Ectodermal cell (in vitro differentiated cells): ENCODE measurements at regions not wholly inside any gene's neighbourhood (a gene's known extent, or its start where the extent isn't known, plus 50 kb on each side); places are given as distances from the start of the nearest gene placed in this dataset.

Experiments used
- H3K27ac ChIP-seq: 2 replicates; pipeline ENCODE4 v1.7.0; 2013; ENCODE audit warnings: mild to moderate bottlenecking, low read depth, low read length; ENCODE audit not compliant: insufficient read depth, poor library complexity, severe bottlenecking
- H3K27me3 ChIP-seq: 2 replicates; pipeline ENCODE4 v1.7.0; 2013; ENCODE audit warnings: mild to moderate bottlenecking, low read length; ENCODE audit not compliant: insufficient read depth, control insufficient read depth, poor library complexity, severe bottlenecking
- H3K36me3 ChIP-seq: one replicate; pipeline ENCODE4 v1.7.0; 2013; ENCODE audit warnings: low read length; ENCODE audit not compliant: control insufficient read depth, insufficient read depth
- H3K4me1 ChIP-seq: one replicate; pipeline ENCODE4 v1.7.0; 2013; ENCODE audit warnings: low read length; ENCODE audit not compliant: control insufficient read depth, insufficient read depth
- H3K4me3 ChIP-seq: 2 replicates; pipeline ENCODE4 v1.7.0; 2013; ENCODE audit warnings: low read depth, low read length, control low read depth; ENCODE audit not compliant: insufficient read depth
- H3K9me3 ChIP-seq: 2 replicates; pipeline ENCODE4 v1.7.0; 2013; ENCODE audit warnings: mild to moderate bottlenecking, low read length, moderate library complexity; ENCODE audit not compliant: control insufficient read depth
- WGBS, 2 experiments: methylation state at CpG; one replicate each; pipeline ENCODE4 v1.1.7; 2013; ENCODE audit warnings: missing lambda C conversion rate in 2 of 2; 5-methylcytosine and 5-hydroxymethylcytosine counted together

GRCh38 chr4:96092151-96092705 is 252.3 kb downstream of the PDHA2 start:
- no peak overlapping the region for H3K27ac ChIP-seq
- no peaks in the 10 kb centered on the region for H3K9me3 ChIP-seq
- H3K4me1 ChIP-seq: no peaks in the 10 kb centered on the region
- H3K27me3 ChIP-seq: no peaks in the 10 kb centered on the region
- no peaks in the 10 kb centered on the region for H3K36me3 ChIP-seq
- no CpG with 5 or more reads among the region's 1 CpG for WGBS, 2 experiments
- H3K4me3 ChIP-seq: no peak overlapping the region

GRCh38 chr4:96093057-96093456 is 253.2 kb downstream of the PDHA2 start:
- WGBS, 2 experiments: 86 to 94% methylated on average over 3 of the region's 3 CpGs
- H3K27ac ChIP-seq: no peak overlapping the region
- no peaks in the 10 kb centered on the region for H3K9me3 ChIP-seq
- no peaks in the 10 kb centered on the region for H3K4me1 ChIP-seq
- no peaks in the 10 kb centered on the region for H3K36me3 ChIP-seq
- H3K27me3 ChIP-seq: no peaks in the 10 kb centered on the region
- H3K4me3 ChIP-seq: no peak overlapping the region

- Histone ChIP-seq H3K27me3 (no peaks in the 10 kb centered on the region), H3K9me3 (no peaks in the 10 kb centered on the region), H3K36me3 (no peaks in the 10 kb centered on the region), H3K4me1 (no peaks in the 10 kb centered on the region), H3K4me3 (no peak overlapping the region), H3K27ac (no peak overlapping the region)
Observed at GRCh38 chr4:96093563-96093962, 253.7 kb downstream of the PDHA2 start.

GRCh38 chr4:96094183-96094582 is 254.3 kb downstream of the PDHA2 start:
- H3K4me1 ChIP-seq: no peaks in the 10 kb centered on the region
- WGBS, 2 experiments: 64 to 86% methylated on average over 4 to 5 of the region's 5 CpGs
- H3K27me3 ChIP-seq: no peaks in the 10 kb centered on the region
- no peaks in the 10 kb centered on the region for H3K9me3 ChIP-seq
- H3K4me3 ChIP-seq: no peak overlapping the region
- no peaks in the 10 kb centered on the region for H3K36me3 ChIP-seq
- H3K27ac ChIP-seq: no peak overlapping the region

GRCh38 chr4:96097040-96097607 is 257.2 kb downstream of the PDHA2 start:
- Histone ChIP-seq H3K36me3 (no peaks in the 10 kb centered on the region), H3K27ac (no peak overlapping the region), H3K9me3 (no peaks in the 10 kb centered on the region), H3K4me1 (no peaks in the 10 kb centered on the region), H3K4me3 (no peak overlapping the region), H3K27me3 (no peaks in the 10 kb centered on the region)
- WGBS, 2 experiments: 74 to 87% methylated on average over 6 to 7 of the region's 7 CpGs

GRCh38 chr4:96097693-96098092 is 257.8 kb downstream of the PDHA2 start:
- 88% methylated on average over 1 of the region's 1 CpG; no CpG with 5 or more reads in 1 of the 2 experiments for WGBS, 2 experiments
- no peaks in the 10 kb centered on the region for H3K36me3 ChIP-seq
- no peak overlapping the region for H3K27ac ChIP-seq
- H3K4me1 ChIP-seq: no peaks in the 10 kb centered on the region
- no peaks in the 10 kb centered on the region for H3K9me3 ChIP-seq
- no peak overlapping the region for H3K4me3 ChIP-seq
- no peaks in the 10 kb centered on the region for H3K27me3 ChIP-seq

GRCh38 chr4:96099031-96099430 is 259.1 kb downstream of the PDHA2 start:
- 100% methylated on average over 1 of the region's 1 CpG; no CpG with 5 or more reads in 1 of the 2 experiments for WGBS, 2 experiments
- H3K4me3 ChIP-seq: no peak overlapping the region
- H3K9me3 ChIP-seq: no peaks in the 10 kb centered on the region
- H3K4me1 ChIP-seq: no peaks in the 10 kb centered on the region
- H3K27me3 ChIP-seq: no peaks in the 10 kb centered on the region
- no peaks in the 10 kb centered on the region for H3K36me3 ChIP-seq
- H3K27ac ChIP-seq: no peak overlapping the region

- 98 to 100% methylated on average over 1 to 3 of the region's 3 CpGs for WGBS, 2 experiments
- no peak overlapping the region for H3K27ac ChIP-seq
- no peaks in the 10 kb centered on the region for H3K9me3 ChIP-seq
- no peak overlapping the region for H3K4me3 ChIP-seq
- no peaks in the 10 kb centered on the region for H3K27me3 ChIP-seq
- H3K36me3 ChIP-seq: no peaks in the 10 kb centered on the region
- H3K4me1 ChIP-seq: no peaks in the 10 kb centered on the region
Observed at GRCh38 chr4:96102541-96103026, 262.7 kb downstream of the PDHA2 start.

- H3K4me1 ChIP-seq: no peaks in the 10 kb centered on the region
- H3K9me3 ChIP-seq: no peaks in the 10 kb centered on the region
- WGBS, 2 experiments: 85 to 96% methylated on average over 5 of the region's 5 CpGs
- H3K27ac ChIP-seq: no peak overlapping the region
- no peaks in the 10 kb centered on the region for H3K36me3 ChIP-seq
- no peak overlapping the region for H3K4me3 ChIP-seq
- no peaks in the 10 kb centered on the region for H3K27me3 ChIP-seq
Observed at GRCh38 chr4:96103086-96103485, 263.2 kb downstream of the PDHA2 start.

- Histone ChIP-seq H3K36me3 (no peaks in the 10 kb centered on the region), H3K9me3 (no peaks in the 10 kb centered on the region), H3K4me1 (no peaks in the 10 kb centered on the region), H3K27me3 (no peaks in the 10 kb centered on the region), H3K4me3 (no peak overlapping the region), H3K27ac (no peak overlapping the region)
- WGBS, 2 experiments: no CpG with 5 or more reads among the region's 1 CpG
Observed at GRCh38 chr4:96108146-96108545, 268.3 kb downstream of the PDHA2 start.
